ENCODE measurements at regions not wholly inside any gene's neighbourhood (a gene's known extent, or its start where the extent isn't known, plus 50 kb on each side); places are given as distances from the start of the nearest gene placed in this dataset.

DNA sequence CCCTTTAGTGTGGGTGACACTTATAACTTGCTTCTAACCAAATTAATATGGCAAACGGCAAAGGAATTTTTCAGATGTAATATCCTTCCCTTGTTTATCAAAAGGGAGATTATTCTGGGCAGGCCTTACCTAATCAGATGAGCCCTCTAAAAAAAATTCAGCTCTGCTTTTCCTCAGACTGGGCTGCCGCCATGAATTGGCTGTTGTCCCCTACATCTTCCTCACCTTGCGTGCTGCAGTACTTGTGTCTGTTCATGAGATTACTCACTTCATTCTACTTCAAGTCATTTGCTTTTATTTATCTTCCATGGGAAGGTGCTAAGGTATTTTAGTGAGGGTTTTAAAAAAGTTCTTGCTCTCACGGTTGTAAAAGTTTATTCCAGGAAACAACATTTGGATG lies 705.5 kb downstream of the KCNT2 start:
- Mint-ChIP-seq H3K4me1 (no peaks in the 10 kb centered on the region), H3K27me3 (ENCODE audit: insufficient read depth, low read depth) (no peaks in the 10 kb centered on the region), H3K9me3 (no peaks in the 10 kb centered on the region), H3K4me3 (no peak overlapping the region), H3K27ac (no peak overlapping the region), H3K36me3 (no peaks in the 10 kb centered on the region)
- no peak for DNase-seq (ENCODE audit: low spot score)
- Histone ChIP-seq H3K36me3 (no peaks in the 10 kb centered on the region), H3K4me1 (no peaks in the 10 kb centered on the region), H3K79me2 (ENCODE audit: low read depth) (no peaks in the 10 kb centered on the region), H3K9me3 (ENCODE audit: low read depth) (no peaks in the 10 kb centered on the region), H3K27me3 (no peaks in the 10 kb centered on the region), H4K20me1 (ENCODE audit: low read depth) (no peaks in the 10 kb centered on the region), H3K27ac (no peak overlapping the region), H3K9ac (no peak overlapping the region), H3K4me2 (no peak overlapping the region), H3F3A (ENCODE audit: low read depth) (no peaks in the 10 kb centered on the region), H3K4me3 (no peak overlapping the region), H2AFZ (replicated peaks) (no peak overlapping the region)
- TF ChIP-seq EZH2 (IDR thresholded peaks at IDR 0.05) = no peak
- TF ChIP-seq, protein P1, sequence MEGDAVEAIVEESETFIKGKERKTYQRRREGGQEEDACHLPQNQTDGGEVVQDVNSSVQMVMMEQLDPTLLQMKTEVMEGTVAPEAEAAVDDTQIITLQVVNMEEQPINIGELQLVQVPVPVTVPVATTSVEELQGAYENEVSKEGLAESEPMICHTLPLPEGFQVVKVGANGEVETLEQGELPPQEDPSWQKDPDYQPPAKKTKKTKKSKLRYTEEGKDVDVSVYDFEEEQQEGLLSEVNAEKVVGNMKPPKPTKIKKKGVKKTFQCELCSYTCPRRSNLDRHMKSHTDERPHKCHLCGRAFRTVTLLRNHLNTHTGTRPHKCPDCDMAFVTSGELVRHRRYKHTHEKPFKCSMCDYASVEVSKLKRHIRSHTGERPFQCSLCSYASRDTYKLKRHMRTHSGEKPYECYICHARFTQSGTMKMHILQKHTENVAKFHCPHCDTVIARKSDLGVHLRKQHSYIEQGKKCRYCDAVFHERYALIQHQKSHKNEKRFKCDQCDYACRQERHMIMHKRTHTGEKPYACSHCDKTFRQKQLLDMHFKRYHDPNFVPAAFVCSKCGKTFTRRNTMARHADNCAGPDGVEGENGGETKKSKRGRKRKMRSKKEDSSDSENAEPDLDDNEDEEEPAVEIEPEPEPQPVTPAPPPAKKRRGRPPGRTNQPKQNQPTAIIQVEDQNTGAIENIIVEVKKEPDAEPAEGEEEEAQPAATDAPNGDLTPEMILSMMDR (IDR thresholded peaks at IDR 0.05) = no peak
- no peak for TF ChIP-seq EZH2phosphoT487 (IDR thresholded peaks at IDR 0.05)

DNA sequence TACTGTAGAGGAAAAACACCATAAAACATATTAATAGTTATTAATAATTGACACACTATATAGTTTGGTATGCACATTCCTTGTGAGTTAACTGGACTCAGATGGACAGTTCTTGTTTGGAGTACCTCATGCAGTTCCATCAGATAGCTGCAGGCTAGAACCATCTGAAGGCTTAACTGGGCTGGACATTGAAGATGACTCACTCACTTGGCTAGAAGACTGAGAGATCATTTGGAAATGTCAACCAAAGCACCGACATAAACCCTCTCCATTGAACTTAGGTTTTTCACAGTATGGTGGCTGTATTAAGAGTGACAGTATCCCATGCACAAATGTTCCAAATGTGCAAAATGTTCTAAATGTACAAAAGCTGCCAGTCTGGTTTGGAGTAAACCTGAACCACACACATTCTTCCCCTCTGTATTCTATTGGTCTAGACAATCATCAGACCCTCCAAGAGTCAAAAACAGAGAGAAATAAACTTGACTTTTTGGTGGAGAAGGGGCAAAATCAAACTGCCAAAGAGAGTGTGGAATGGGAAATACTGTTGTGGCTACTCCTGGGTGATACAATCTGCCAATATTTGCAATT lies 708.4 kb downstream of the KCNT2 start:
- H3K79me2 ChIP-seq (ENCODE audit: low read depth) = no peaks in the 10 kb centered on the region
- H3K4me3 ChIP-seq = no peak overlapping the region
- no peaks in the 10 kb centered on the region for H3F3A ChIP-seq (ENCODE audit: low read depth)
- TF ChIP-seq, protein P1 (IDR thresholded peaks at IDR 0.05) = no peak
- TF ChIP-seq EZH2 (IDR thresholded peaks at IDR 0.05) = no peak
- H3K4me1 ChIP-seq = no peaks in the 10 kb centered on the region
- H3K4me3 Mint-ChIP-seq = no peak overlapping the region
- H3K27ac ChIP-seq = no peak overlapping the region
- no peak overlapping the region for H3K4me2 ChIP-seq
- no peaks in the 10 kb centered on the region for H3K4me1 Mint-ChIP-seq
- H3K9me3 Mint-ChIP-seq = no peaks in the 10 kb centered on the region
- H4K20me1 ChIP-seq (ENCODE audit: low read depth) = no peaks in the 10 kb centered on the region
- no peaks in the 10 kb centered on the region for H3K36me3 ChIP-seq
- no peaks in the 10 kb centered on the region for H3K9me3 ChIP-seq (ENCODE audit: low read depth)
- no peaks in the 10 kb centered on the region for H3K27me3 Mint-ChIP-seq (ENCODE audit: insufficient read depth, low read depth)
- no peak overlapping the region for H2AFZ ChIP-seq (replicated peaks)
- DNase-seq (ENCODE audit: low spot score) = no peak
- no peak overlapping the region for H3K9ac ChIP-seq
- H3K27me3 ChIP-seq = no peaks in the 10 kb centered on the region
- no peak overlapping the region for H3K27ac Mint-ChIP-seq
- H3K36me3 Mint-ChIP-seq = no peaks in the 10 kb centered on the region

- Mint-ChIP-seq H3K4me3 (no peak overlapping the region), H3K4me1 (no peaks in the 10 kb centered on the region), H3K27ac (no peak overlapping the region), H3K36me3 (no peaks in the 10 kb centered on the region), H3K27me3 (ENCODE audit: insufficient read depth, low read depth) (no peaks in the 10 kb centered on the region), H3K9me3 (no peaks in the 10 kb centered on the region)
- Histone ChIP-seq H4K20me1 (ENCODE audit: low read depth) (no peaks in the 10 kb centered on the region), H3K4me2 (no peak overlapping the region), H3F3A (ENCODE audit: low read depth) (no peaks in the 10 kb centered on the region), H3K9me3 (ENCODE audit: low read depth) (no peaks in the 10 kb centered on the region), H3K27ac (no peak overlapping the region), H3K36me3 (no peaks in the 10 kb centered on the region), H2AFZ (replicated peaks) (no peak overlapping the region), H3K27me3 (no peaks in the 10 kb centered on the region), H3K4me3 (no peak overlapping the region), H3K79me2 (ENCODE audit: low read depth) (no peaks in the 10 kb centered on the region), H3K4me1 (no peaks in the 10 kb centered on the region), H3K9ac (no peak overlapping the region)
- no peak for TF ChIP-seq EZH2 (IDR thresholded peaks at IDR 0.05)
- TF ChIP-seq EZH2phosphoT487 (IDR thresholded peaks at IDR 0.05) = no peak
- TF ChIP-seq, protein P1 (IDR thresholded peaks at IDR 0.05) = no peak
- no peak for DNase-seq (ENCODE audit: low spot score)
These were observed 709.3 kb downstream of the KCNT2 start for GRCh38 chr1:195898924-195899323.

Data from neural progenitor cell (in vitro differentiated cells).